ENCODE measurements at regions not wholly inside any gene's neighbourhood (a gene's known extent, or its start where the extent isn't known, plus 50 kb on each side); places are given as distances from the start of the nearest gene placed in this dataset.
"Not testable (repeated sequence)": the region's sequence is repeated elsewhere in the genome, so short reads cannot be mapped to it uniquely, and the experiment has no call there.

- DNase-seq, result no peak
Observed at GRCh38 chr10:80957161-80957560, 419.5 kb downstream of the SH2D4B start.

- DNase-seq, result no peak
Observed at GRCh38 chr10:80964179-80964578, 426.5 kb downstream of the SH2D4B start.

GRCh38 chr10:80964955-80965614 is 427.4 kb downstream of the SH2D4B start:
- no peak for DNase-seq

GRCh38 chr10:80966326-80966986 is 428.8 kb downstream of the SH2D4B start:
- no peak for DNase-seq

GRCh38 chr10:80967357-80967756 is 429.7 kb downstream of the SH2D4B start:
- not testable (repeated sequence) for DNase-seq

- DNase-seq, result no peak
Observed at GRCh38 chr10:80968903-80969302, 431.2 kb downstream of the SH2D4B start.

- DNase-seq, result no peak
Observed at GRCh38 chr10:80971461-80971860, 433.8 kb downstream of the SH2D4B start.

- DNase-seq, result no peak
Observed at GRCh38 chr10:80976658-80977057, 439.0 kb downstream of the SH2D4B start.

- no peak for DNase-seq
Observed at GRCh38 chr10:80985102-80985501, 447.4 kb downstream of the SH2D4B start.

- DNase-seq, result no peak
Observed at GRCh38 chr10:80986596-80986995, 448.9 kb downstream of the SH2D4B start.

- DNase-seq, result no peak
Observed at GRCh38 chr10:80988755-80989154, 451.1 kb downstream of the SH2D4B start.

GRCh38 chr10:80996615-80997193 is 459.0 kb downstream of the SH2D4B start:
- DNase-seq, result no peak

- no peak for DNase-seq
Observed at GRCh38 chr10:81000781-81001180, 463.1 kb downstream of the SH2D4B start.

- no peak for DNase-seq
Observed at GRCh38 chr10:81002382-81002781, 464.7 kb downstream of the SH2D4B start.

- no peak for DNase-seq
Observed at GRCh38 chr10:81007872-81008271, 470.2 kb downstream of the SH2D4B start.

- DNase-seq, result no peak
Observed at GRCh38 chr10:81008726-81009125, 471.0 kb downstream of the SH2D4B start.

GRCh38 chr10:81009296-81009695 is 471.6 kb downstream of the SH2D4B start:
- DNase-seq, result no peak

- no peak for DNase-seq
Observed at GRCh38 chr10:81013771-81014170, 476.1 kb downstream of the SH2D4B start.

GRCh38 chr10:81019029-81019890 is 481.6 kb downstream of the SH2D4B start:
- no peak for DNase-seq

GRCh38 chr10:81021428-81022129 is 483.9 kb downstream of the SH2D4B start:
- DNase-seq, result no peak

- DNase-seq, result no peak
Observed at GRCh38 chr10:81026591-81026990, 488.9 kb downstream of the SH2D4B start.

GRCh38 chr10:81027223-81027622 is 489.5 kb downstream of the SH2D4B start:
- DNase-seq, result no peak

GRCh38 chr10:81027706-81028105 is 490.0 kb downstream of the SH2D4B start:
- no peak for DNase-seq
